SK-N-SH treated with all-trans-retinoic acid at 6 μM for 48 hours (cell line): ENCODE measurements at regions not wholly inside any gene's neighbourhood (a gene's known extent, or its start where the extent isn't known, plus 50 kb on each side); places are given as distances from the start of the nearest gene placed in this dataset.

ENCODE experiments used
- ATAC-seq: fragments of 200-7000 bp; cut with Tn5 transposase; 3 replicates; pipeline ENCODE4 v1.9.1; 2020; ENCODE audit warnings: mild to moderate bottlenecking, moderate library complexity
- ARNTL ChIP-seq: fragments of 450-650 bp; formaldehyde crosslinking; IDR thresholded peaks from 2 replicates; pipeline ENCODE4 v1.5.0; 2020; ENCODE audit warnings: low read depth, mild to moderate bottlenecking, moderate library complexity, borderline replicate concordance
- CREB5 ChIP-seq: fragments of 250-450 bp; sonication (Bioruptor Pico); IDR thresholded peaks from 2 replicates; pipeline ENCODE4 v1.5.1; 2020; ENCODE audit warnings: low read depth, mild to moderate bottlenecking, moderate library complexity
- CSDC2 ChIP-seq: fragments of 250-450 bp; sonication (Bioruptor Pico); IDR thresholded peaks from 2 replicates; pipeline ENCODE4 v1.5.0; 2020; ENCODE audit warnings: mild to moderate bottlenecking, moderate library complexity
- CSRNP3 ChIP-seq: fragments of 250-450 bp; sonication (Bioruptor Pico); IDR thresholded peaks from 2 replicates; pipeline ENCODE4 v1.5.1; 2021; ENCODE audit warnings: mild to moderate bottlenecking, moderate library complexity
- ESRRG ChIP-seq: fragments of 250-450 bp; sonication (Bioruptor Pico); IDR thresholded peaks from 2 replicates; pipeline ENCODE4 v1.6.1; 2021; ENCODE audit warnings: mild to moderate bottlenecking
- OSR1 ChIP-seq: fragments of 250-450 bp; sonication (Bioruptor Pico); IDR thresholded peaks from 2 replicates; pipeline ENCODE4 v1.8.0; 2022; ENCODE audit warnings: moderate library complexity, mild to moderate bottlenecking, inconsistent platforms
- PATZ1 ChIP-seq: fragments of 250-450 bp; sonication (Bioruptor Pico); IDR thresholded peaks from 2 replicates; pipeline ENCODE4 v1.8.0; 2020; ENCODE audit warnings: mild to moderate bottlenecking, moderate library complexity, borderline replicate concordance
- POU6F1 ChIP-seq: fragments of 250-450 bp; sonication (Bioruptor Pico); IDR thresholded peaks from 2 replicates; pipeline ENCODE4 v1.8.0; 2021; ENCODE audit warnings: low read depth, mild to moderate bottlenecking, moderate library complexity, borderline replicate concordance
- SNAI2 ChIP-seq: fragments of 250-450 bp; sonication (Bioruptor Pico); IDR thresholded peaks from 2 replicates; pipeline ENCODE4 v1.5.0; 2020; ENCODE audit warnings: mild to moderate bottlenecking, moderate library complexity
- TCF4 ChIP-seq: fragments of 250-450 bp; sonication (Bioruptor Pico); IDR thresholded peaks from 2 replicates; pipeline ENCODE4 v1.8.0; 2021; ENCODE audit warnings: mild to moderate bottlenecking, moderate library complexity, borderline replicate concordance
- TSHZ2 ChIP-seq: fragments of 250-450 bp; sonication (Bioruptor Pico); IDR thresholded peaks from 2 replicates; pipeline ENCODE4 v1.5.0; 2020; ENCODE audit warnings: mild to moderate bottlenecking, moderate library complexity
- ZC3H10 ChIP-seq: fragments of 250-450 bp; sonication (Bioruptor Pico); IDR thresholded peaks from 2 replicates; pipeline ENCODE4 v1.5.1; 2021; ENCODE audit warnings: mild to moderate bottlenecking, moderate library complexity
- ZFP3 ChIP-seq: fragments of 250-450 bp; sonication (Bioruptor Pico); IDR thresholded peaks from 2 replicates; pipeline ENCODE4 v1.5.0; 2020; ENCODE audit warnings: mild to moderate bottlenecking, moderate library complexity
- ZNF565 ChIP-seq: fragments of 450-650 bp; formaldehyde crosslinking; conservative IDR thresholded peaks from 2 replicates; pipeline ENCODE4 v1.5.0; 2020; ENCODE audit warnings: low read depth, mild to moderate bottlenecking, moderate library complexity
- ZNF8 ChIP-seq: fragments of 450-650 bp; formaldehyde crosslinking; IDR thresholded peaks from 2 replicates; pipeline ENCODE4 v1.5.0; 2020; ENCODE audit warnings: mild to moderate bottlenecking, moderate library complexity

GRCh38 chr12:58615576-58615975, 304.7 kb downstream of the LRIG3 start (continued):
- no peak for TF ChIP-seq TSHZ2

- TF ChIP-seq ESRRG (CRISPR knock-in tag) (no peak), OSR1 (CRISPR knock-in tag) (no peak), SNAI2 (CRISPR knock-in tag) (no peak), ARNTL (no peak), ZC3H10 (CRISPR knock-in tag) (no peak)
These were observed 303.7 kb downstream of the LRIG3 start for GRCh38 chr12:58616618-58617017.

GRCh38 chr12:58621126-58621525, 299.2 kb downstream of the LRIG3 start:
- ATAC-seq: no peak

More at GRCh38 chr12:58616618-58617017, 303.7 kb downstream of the LRIG3 start:
- ATAC-seq: no peak

More at GRCh38 chr12:58621126-58621525, 299.2 kb downstream of the LRIG3 start:
- TF ChIP-seq ESRRG (CRISPR knock-in tag) (no peak), CSDC2 (no peak), POU6F1 (CRISPR knock-in tag) (no peak), ZFP3 (CRISPR knock-in tag) (no peak), ZNF8 (CRISPR knock-in tag) (no peak), TCF4 (CRISPR knock-in tag) (no peak), ZNF565 (CRISPR knock-in tag) (no peak), CREB5 (CRISPR knock-in tag) (no peak), PATZ1 (CRISPR knock-in tag) (no peak), ZC3H10 (CRISPR knock-in tag) (no peak), SNAI2 (CRISPR knock-in tag) (no peak), CSRNP3 (no peak)
